GM12878 (cell line): ENCODE measurements at regions not wholly inside any gene's neighbourhood (a gene's known extent, or its start where the extent isn't known, plus 50 kb on each side); places are given as distances from the start of the nearest gene placed in this dataset.

Source experiments
- ATAC-seq: fragments of 200-7000 bp; cut with Tn5 transposase; 3 replicates; pipeline ENCODE4 v1.9.1; 2020; ENCODE audit warnings: mild to moderate bottlenecking, moderate library complexity
- BruUV-seq: library from RNA; stranded (reverse); fragments of 400-500 nt; replicated peaks from 2 replicates; lab custom pipeline; 2021; lab: Mats Ljungman, UMichigan
- CTCF ChIA-PET: fragments of 300-600 bp; sonication (Branson Sonifier 250); formaldehyde crosslinking; extraction: SDS; loops from one replicate; lab custom pipeline; 2021; ENCODE audit warnings: inconsistent platforms; lab: Yijun Ruan, JAX
- POLR2A ChIA-PET: fragments of 350-600 bp; formaldehyde crosslinking; extraction: SDS; loops from one replicate; lab custom pipeline; 2021; ENCODE audit warnings: inconsistent platforms; lab: Charles Lee
- RAD21 ChIA-PET: fragments of 300-600 bp; sonication (Branson Sonifier 250); formaldehyde crosslinking; loops from one replicate; lab custom pipeline; 2023; ENCODE audit warnings: antibody characterized with exemption; ENCODE audit not compliant: unreplicated experiment; lab: Charles Lee
- SMC1A ChIA-PET: fragments of 300-600 bp; sonication (Branson Sonifier 250); formaldehyde crosslinking; loops from one replicate; lab custom pipeline; 2023; ENCODE audit not compliant: unreplicated experiment, uncharacterized antibody; lab: Charles Lee
- DNase-seq: peaks from one replicate; pipeline ENCODE4 v3.0.0-alpha.2; 2011; ENCODE audit warnings: low read depth, low spot score
- FAIRE-seq: peaks from 3 replicates; lab custom pipeline; 2011; peaks lifted over from hg19 to GRCh38; lab: Jason Lieb, UNC
- H2AFZ ChIP-seq: 2 replicates; pipeline ENCODE4 v1.6.0; 2011; ENCODE audit warnings: low read depth, low read length, control low read depth; ENCODE audit not compliant: control insufficient read depth
- H3K27ac ChIP-seq: 2 replicates; pipeline ENCODE4 v1.5.1; 2011; ENCODE audit warnings: control low read depth; ENCODE audit not compliant: control insufficient read depth, insufficient read depth
- H3K27me3 ChIP-seq, 2 experiments: replicated peaks in 1 of 2; 2 replicates each; pipeline versions ENCODE4 v1.6.0 to v1.6.1; 2011; ENCODE audit warnings: low read length in 1 of 2; ENCODE audit not compliant: control insufficient read depth in 2 of 2, insufficient read depth in 2 of 2
- H3K36me3 ChIP-seq, 2 experiments: 2 replicates each; pipeline ENCODE4 v1.5.1; 2011; ENCODE audit warnings: low read length in 1 of 2; ENCODE audit not compliant: control insufficient read depth in 2 of 2, insufficient read depth in 2 of 2
- H3K4me1 ChIP-seq: 2 replicates; pipeline ENCODE4 v1.6.1; 2011; ENCODE audit warnings: mild to moderate bottlenecking, low read length, moderate library complexity, mixed read lengths; ENCODE audit not compliant: control insufficient read depth, insufficient read depth
- H3K4me2 ChIP-seq: 2 replicates; pipeline ENCODE4 v1.6.0; 2011; ENCODE audit warnings: control low read depth; ENCODE audit not compliant: control insufficient read depth, insufficient read depth
- H3K4me3 ChIP-seq: fragments of 200-600 bp; sonication (generic); 2 replicates; pipeline ENCODE4 v1.5.1; 2016
- H3K79me2 ChIP-seq: 2 replicates; pipeline ENCODE4 v1.6.0; 2011; ENCODE audit warnings: low read length; ENCODE audit not compliant: control insufficient read depth, insufficient read depth
- H3K9ac ChIP-seq: 2 replicates; pipeline ENCODE4 v1.8.0; 2011; ENCODE audit warnings: low read length, control low read depth, mixed read lengths; ENCODE audit not compliant: control insufficient read depth, insufficient read depth
- H3K9me3 ChIP-seq: replicated peaks from 3 replicates; pipeline ENCODE4 v1.5.1; 2011; ENCODE audit warnings: mild to moderate bottlenecking, low read length; ENCODE audit not compliant: control insufficient read depth, insufficient read depth
- H4K20me1 ChIP-seq: 2 replicates; pipeline ENCODE4 v1.6.0; 2011; ENCODE audit not compliant: control insufficient read depth, insufficient read depth
- BMI1 ChIP-seq: fragments of 450-650 bp; IDR thresholded peaks from 2 replicates; pipeline ENCODE4 v1.6.1; 2016; ENCODE audit warnings: mild to moderate bottlenecking, moderate library complexity, borderline replicate concordance
- CBX5 ChIP-seq: sonication (generic); IDR thresholded peaks from 2 replicates; pipeline ENCODE4 v1.6.1; 2016; ENCODE audit warnings: low read depth, moderate library complexity, mild to moderate bottlenecking, inconsistent platforms
- CREB1 ChIP-seq: IDR thresholded peaks from 2 replicates; pipeline ENCODE4 v1.6.1; 2012; ENCODE audit warnings: low read depth, mild to moderate bottlenecking, inconsistent platforms
- HDAC2 ChIP-seq: fragments of 200-600 bp; sonication (generic); IDR thresholded peaks from 2 replicates; pipeline ENCODE4 v1.6.1; 2017
- IKZF1 ChIP-seq: fragments of 450-650 bp; conservative IDR thresholded peaks from 2 replicates; pipeline ENCODE4 v1.6.1; 2017; ENCODE audit warnings: antibody characterized with exemption, mild to moderate bottlenecking
- NR2C1 ChIP-seq: fragments of 450-650 bp; IDR thresholded peaks from 2 replicates; pipeline ENCODE4 v1.6.1; 2017; ENCODE audit warnings: antibody characterized with exemption, mild to moderate bottlenecking, moderate library complexity
- RAD51 ChIP-seq: fragments of 450-650 bp; IDR thresholded peaks from 2 replicates; pipeline ENCODE4 v1.6.1; 2016; ENCODE audit warnings: moderate library complexity, mild to moderate bottlenecking, inconsistent platforms
- SIN3A ChIP-seq: IDR thresholded peaks from 2 replicates; pipeline ENCODE4 v1.6.1; 2012; ENCODE audit warnings: low read depth, low read length, improper control_type of control experiment
- SP1 ChIP-seq: IDR thresholded peaks from one replicate; pipeline ENCODE4 v1.6.1; 2011; ENCODE audit warnings: low read depth, low read length
- TARDBP ChIP-seq: IDR thresholded peaks from 2 replicates; pipeline ENCODE4 v1.6.1; 2016; ENCODE audit warnings: borderline replicate concordance
- USF2 ChIP-seq: IDR thresholded peaks from 2 replicates; pipeline ENCODE4 v1.6.1; 2011; ENCODE audit warnings: low read depth, low read length, improper control_type of control experiment, borderline replicate concordance
- YY1 ChIP-seq: IDR thresholded peaks from 2 replicates; pipeline ENCODE4 v1.6.1; 2011; ENCODE audit warnings: low read depth, mild to moderate bottlenecking, low read length
- ZBTB40 ChIP-seq: fragments of 450-650 bp; IDR thresholded peaks from 2 replicates; pipeline ENCODE4 v1.6.1; 2016; ENCODE audit warnings: mild to moderate bottlenecking, moderate library complexity, borderline replicate concordance
- WGBS: methylation state at CpG from one replicate; pipeline ENCODE4 v1.1.6; 2016; ENCODE audit warnings: low lambda C conversion rate; ENCODE audit not compliant: insufficient replicate concordance, insufficient coverage; ENCODE audit errors: missing lambda C conversion rate; 5-methylcytosine and 5-hydroxymethylcytosine counted together
- in situ Hi-C: fragments of 300-500 bp; cut with MboI; formaldehyde crosslinking; loops from 9 replicates; pipeline ENCODE4 v1.14.3; 2018; ENCODE audit warnings: mixed read lengths
- intact Hi-C: fragments of 100-400 bp; cut with micrococcal nuclease; formaldehyde crosslinking; loops from one replicate; pipeline ENCODE4 v1.14.2; 2022; ENCODE audit not compliant: unreplicated experiment

DNA sequence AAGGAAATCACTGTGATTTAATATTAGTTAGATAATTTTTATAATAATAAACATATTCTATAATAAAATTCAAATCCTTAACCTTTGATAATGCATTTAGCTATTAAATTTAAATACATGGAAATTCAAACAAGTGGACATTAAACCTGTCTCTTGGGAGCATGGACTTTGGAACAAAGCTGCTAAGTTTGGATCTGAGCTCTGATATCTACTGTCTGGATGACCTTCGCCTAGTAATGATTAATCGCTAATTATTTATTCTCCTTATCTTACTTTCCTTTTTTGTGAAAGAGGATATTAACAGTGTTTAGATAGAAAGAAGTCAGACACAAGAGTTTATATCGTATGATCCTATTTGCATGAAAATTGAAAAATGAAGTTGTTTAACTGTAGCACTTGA, 980.9 kb downstream of the FSTL5 start (continued):
- no peak for TF ChIP-seq IKZF1
- TF ChIP-seq HDAC2: no peak
- no peak for TF ChIP-seq RAD51
- no peak for TF ChIP-seq USF2
- TF ChIP-seq NR2C1: no peak
- TF ChIP-seq CREB1: no peak
- TF ChIP-seq, all 136 proteins: peak for 0

DNA sequence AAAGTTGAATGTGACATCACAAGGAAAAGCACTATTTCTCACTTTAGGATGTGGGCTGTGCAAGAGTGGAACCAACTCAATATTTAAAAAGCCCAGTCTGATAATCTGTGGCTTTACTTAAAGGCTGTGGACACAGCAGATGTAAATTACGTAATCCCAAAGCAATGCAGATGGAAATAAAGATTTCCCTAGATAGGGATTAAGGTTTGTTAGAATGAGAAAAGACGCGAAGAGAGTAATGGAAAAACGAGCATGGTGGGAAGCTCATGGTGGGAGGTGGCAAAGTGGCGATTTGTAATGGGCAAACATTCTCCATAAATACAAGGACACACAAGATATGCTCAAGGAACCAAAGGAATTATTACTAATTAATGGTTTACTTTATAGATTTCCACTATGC, 985.5 kb downstream of the FSTL5 start:
- CTCF ChIA-PET: no interaction called here
- DNase-seq: no peak
- H3K4me2 ChIP-seq: no peak overlapping the region
- H4K20me1 ChIP-seq: no peaks in the 10 kb centered on the region
- RAD21 ChIA-PET: no interaction called here
- no peak overlapping the region for H3K4me3 ChIP-seq
- in situ Hi-C loops (no loop called here), intact Hi-C loops (no loop called here)
- POLR2A ChIA-PET: no interaction called here
- H2AFZ ChIP-seq: no peak overlapping the region
- no peak overlapping the region for H3K9ac ChIP-seq
- H3K9me3 ChIP-seq: no peaks in the 10 kb centered on the region
- no peak for ATAC-seq
- FAIRE-seq: no peak
- BruUV-seq: no TSS peak
- TF ChIP-seq IKZF1: no peak
- TF ChIP-seq SP1: no peak
- no peak for TF ChIP-seq BMI1
- TF ChIP-seq YY1: no peak
- no peak for TF ChIP-seq ZBTB40
- TF ChIP-seq TARDBP: no peak
- TF ChIP-seq SIN3A: no peak
- TF ChIP-seq CBX5: no peak
- no peaks in the 10 kb centered on the region for H3K79me2 ChIP-seq
- H3K36me3 ChIP-seq: no peaks in the 10 kb centered on the region
- H3K4me1 ChIP-seq: no peaks in the 10 kb centered on the region
- WGBS: 29% methylated on average over 5 of the region's 5 CpGs
- no peak overlapping the region for H3K27ac ChIP-seq
- no peaks in the 10 kb centered on the region for H3K27me3 ChIP-seq
- SMC1A ChIA-PET: interaction anchor here (1.4 to 1.5 kb wide), 2 partner anchors 8 to 11 kb away, joined by 3 to 4 read pairs; no protein-coding TSS in a partner anchor
